ENCODE measurements at regions not wholly inside any gene's neighbourhood (a gene's known extent, or its start where the extent isn't known, plus 50 kb on each side); places are given as distances from the start of the nearest gene placed in this dataset.

- no peak for TF ChIP-seq CTCF (IDR thresholded peaks at IDR 0.05)
- TF ChIP-seq POLR2A (IDR thresholded peaks at IDR 0.05): no peak
These were observed 346.8 kb downstream of the RAB28 start for GRCh38 chr4:13137390-13137789.
